GM12864 (cell line): ENCODE measurements at regions not wholly inside any gene's neighbourhood (a gene's known extent, or its start where the extent isn't known, plus 50 kb on each side); places are given as distances from the start of the nearest gene placed in this dataset.

Experiments
- DNase-seq: peaks from one replicate; pipeline ENCODE4 v3.0.0-alpha.2; 2011; ENCODE audit warnings: low read depth
- H3K4me3 ChIP-seq: 2 replicates; pipeline ENCODE4 v1.5.1; 2011; ENCODE audit warnings: mild to moderate bottlenecking, low read depth, low read length, control low read depth
- TF ChIP-seq, protein P1 (sequence below): IDR thresholded peaks from 2 replicates; pipeline ENCODE4 v1.5.1; 2011; ENCODE audit warnings: low read depth, mild to moderate bottlenecking, moderate library complexity, low read length, control low read depth, inconsistent platforms; ENCODE audit errors: missing control alignments

DNA sequence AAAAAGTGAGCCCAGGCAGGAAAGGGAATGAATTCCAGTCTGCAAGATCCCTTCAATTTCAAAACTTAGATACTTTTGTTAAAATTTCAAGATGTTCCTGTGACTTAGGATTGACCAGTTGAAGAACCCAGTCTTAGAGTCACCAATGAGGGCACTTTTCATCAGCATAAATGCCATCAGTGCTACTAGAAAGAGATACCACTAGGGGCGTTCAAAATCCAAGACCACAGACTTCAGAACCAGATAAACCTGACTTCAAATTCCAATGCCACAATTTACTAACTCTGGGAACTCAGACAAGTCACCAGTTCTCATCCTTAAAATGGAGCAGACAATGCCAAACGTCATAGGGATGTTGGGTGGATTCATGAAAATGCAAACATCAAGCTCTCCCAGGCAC lies 523.2 kb downstream of the BUD13 start:
- TF ChIP-seq, protein P1, sequence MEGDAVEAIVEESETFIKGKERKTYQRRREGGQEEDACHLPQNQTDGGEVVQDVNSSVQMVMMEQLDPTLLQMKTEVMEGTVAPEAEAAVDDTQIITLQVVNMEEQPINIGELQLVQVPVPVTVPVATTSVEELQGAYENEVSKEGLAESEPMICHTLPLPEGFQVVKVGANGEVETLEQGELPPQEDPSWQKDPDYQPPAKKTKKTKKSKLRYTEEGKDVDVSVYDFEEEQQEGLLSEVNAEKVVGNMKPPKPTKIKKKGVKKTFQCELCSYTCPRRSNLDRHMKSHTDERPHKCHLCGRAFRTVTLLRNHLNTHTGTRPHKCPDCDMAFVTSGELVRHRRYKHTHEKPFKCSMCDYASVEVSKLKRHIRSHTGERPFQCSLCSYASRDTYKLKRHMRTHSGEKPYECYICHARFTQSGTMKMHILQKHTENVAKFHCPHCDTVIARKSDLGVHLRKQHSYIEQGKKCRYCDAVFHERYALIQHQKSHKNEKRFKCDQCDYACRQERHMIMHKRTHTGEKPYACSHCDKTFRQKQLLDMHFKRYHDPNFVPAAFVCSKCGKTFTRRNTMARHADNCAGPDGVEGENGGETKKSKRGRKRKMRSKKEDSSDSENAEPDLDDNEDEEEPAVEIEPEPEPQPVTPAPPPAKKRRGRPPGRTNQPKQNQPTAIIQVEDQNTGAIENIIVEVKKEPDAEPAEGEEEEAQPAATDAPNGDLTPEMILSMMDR, result peak; percentile 21
- no peak overlapping the region for H3K4me3 ChIP-seq
- no peak for DNase-seq

DNA sequence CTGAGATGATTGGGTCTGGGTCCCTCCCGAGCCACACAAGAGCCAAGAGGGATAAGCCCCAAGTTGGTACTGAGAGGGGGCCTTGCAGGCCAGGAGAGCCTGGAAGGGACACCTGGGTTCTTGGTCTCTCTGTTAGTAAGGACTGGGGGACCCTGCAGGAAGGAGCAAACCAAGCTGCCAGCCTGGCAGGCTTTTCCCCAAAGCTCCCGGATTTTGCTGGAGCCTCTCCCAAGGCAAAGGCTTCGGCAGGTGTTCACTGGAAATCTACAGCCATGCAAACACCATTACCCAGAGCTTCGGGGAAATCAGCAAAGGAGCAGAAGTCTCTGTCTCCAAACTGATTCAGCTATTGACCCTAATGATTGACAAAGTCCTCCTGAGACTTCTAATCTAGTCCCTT lies 527.9 kb downstream of the BUD13 start:
- DNase-seq, result no peak
- H3K4me3 ChIP-seq, result no peak overlapping the region
- TF ChIP-seq, protein P1, result no peak

DNA sequence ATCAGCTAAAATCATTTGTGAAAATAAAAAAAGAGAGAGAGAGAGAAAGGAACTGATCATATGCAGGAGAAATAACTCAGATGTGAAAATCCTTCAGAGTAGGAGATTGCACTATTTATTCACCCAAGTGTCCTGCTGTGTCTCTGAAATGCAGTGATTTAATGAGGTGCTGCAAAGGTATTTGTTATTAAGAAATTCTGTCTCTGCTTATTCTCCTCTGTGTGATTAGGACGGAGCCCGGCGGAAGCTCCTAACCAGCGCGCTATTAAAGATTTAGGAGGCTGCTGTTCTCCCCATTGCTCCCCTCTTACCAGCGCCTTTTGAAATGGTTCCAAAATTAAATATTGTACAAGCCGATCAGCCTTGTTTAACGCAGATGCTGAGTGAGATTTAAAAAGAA lies 528.3 kb downstream of the BUD13 start:
- H3K4me3 ChIP-seq, result no peak overlapping the region
- TF ChIP-seq, protein P1, result no peak
- DNase-seq, result no peak

GRCh38 chr11:116243991-116244390 lies 528.8 kb downstream of the BUD13 start:
- H3K4me3 ChIP-seq, result no peak overlapping the region
- no peak for DNase-seq
- TF ChIP-seq, protein P1, result no peak

GRCh38 chr11:116242006-116242405 lies 530.8 kb downstream of the BUD13 start:
- DNase-seq, result no peak
- H3K4me3 ChIP-seq, result no peak overlapping the region
- TF ChIP-seq, protein P1, result no peak

- no peak for DNase-seq
- no peak overlapping the region for H3K4me3 ChIP-seq
- TF ChIP-seq, protein P1, result no peak
These were observed 532.1 kb downstream of the BUD13 start for GRCh38 chr11:116240710-116241109.

GRCh38 chr11:116239247-116239646 lies 533.5 kb downstream of the BUD13 start:
- DNase-seq, result no peak
- no peak overlapping the region for H3K4me3 ChIP-seq
- TF ChIP-seq, protein P1, result no peak
